Lower leg skin (tissue), 3 donors: ENCODE measurements at regions not wholly inside any gene's neighbourhood (a gene's known extent, or its start where the extent isn't known, plus 50 kb on each side); places are given as distances from the start of the nearest gene placed in this dataset.

Experiments
- CTCF ChIP-seq, 3 donors: fragments of 450-650 bp; IDR thresholded peaks; one replicate each; pipeline ENCODE4 v1.5.1; 2016; ENCODE audit warnings: antibody characterized with exemption in 3 of 3, mild to moderate bottlenecking in 3 of 3, moderate library complexity in 2 of 3
- POLR2A ChIP-seq, 2 donors: fragments of 450-650 bp; IDR thresholded peaks; one replicate each; pipeline ENCODE4 v1.6.1; 2016 to 2017; ENCODE audit warnings: antibody characterized with exemption in 2 of 2, mild to moderate bottlenecking in 1 of 2, moderate library complexity in 1 of 2

GRCh38 chr16:22425036-22425801 lies 50.8 kb upstream of the CDR2 start:
- TF ChIP-seq POLR2A (IDR thresholded peaks at IDR 0.05) (no peak), CTCF (IDR thresholded peaks at IDR 0.05) (no peak)
